HG02759 (cell line): ENCODE measurements at regions not wholly inside any gene's neighbourhood (a gene's known extent, or its start where the extent isn't known, plus 50 kb on each side); places are given as distances from the start of the nearest gene placed in this dataset.
"Not testable (repeated sequence)": the region's sequence is repeated elsewhere in the genome, so short reads cannot be mapped to it uniquely, and the experiment has no call there.

Experiments
- ATAC-seq: cut with Tn5 transposase; IDR thresholded peaks from one replicate; pipeline ENCODE4 v1.9.1; 2021; ENCODE audit warnings: mild to moderate bottlenecking, moderate library complexity; ENCODE audit not compliant: unreplicated experiment

- ATAC-seq = no peak
These were observed 86.3 kb upstream of the CNIH3 start for GRCh38 chr1:224529844-224530243.

- ATAC-seq = no peak
These were observed 82.6 kb upstream of the CNIH3 start for GRCh38 chr1:224533517-224533916.

GRCh38 chr1:224534731-224535130 lies 81.4 kb upstream of the CNIH3 start:
- ATAC-seq = no peak

GRCh38 chr1:224535641-224536040 lies 80.5 kb upstream of the CNIH3 start:
- ATAC-seq = no peak

- ATAC-seq = no peak
These were observed 76.1 kb upstream of the CNIH3 start for GRCh38 chr1:224539971-224540370.

GRCh38 chr1:224540535-224540934 lies 75.6 kb upstream of the CNIH3 start:
- ATAC-seq = no peak

GRCh38 chr1:224541072-224541790 lies 74.9 kb upstream of the CNIH3 start:
- no peak for ATAC-seq

- no peak for ATAC-seq
These were observed 74.1 kb upstream of the CNIH3 start for GRCh38 chr1:224541901-224542630.

- ATAC-seq = no peak
These were observed 73.2 kb upstream of the CNIH3 start for GRCh38 chr1:224542783-224543440.

GRCh38 chr1:224543453-224543852 lies 72.7 kb upstream of the CNIH3 start:
- no peak for ATAC-seq

- no peak for ATAC-seq
These were observed 71.6 kb upstream of the CNIH3 start for GRCh38 chr1:224544346-224545110.

- ATAC-seq = no peak
These were observed 70.5 kb upstream of the CNIH3 start for GRCh38 chr1:224545571-224545970.

- no peak for ATAC-seq
These were observed 67.4 kb upstream of the CNIH3 start for GRCh38 chr1:224548676-224549075.

GRCh38 chr1:224551189-224551588 lies 64.9 kb upstream of the CNIH3 start:
- not testable (repeated sequence) for ATAC-seq

- no peak for ATAC-seq
These were observed 62.1 kb upstream of the CNIH3 start for GRCh38 chr1:224554056-224554455.

GRCh38 chr1:224554620-224555259 lies 61.4 kb upstream of the CNIH3 start:
- no peak for ATAC-seq

GRCh38 chr1:224558904-224559303 lies 57.2 kb upstream of the CNIH3 start:
- no peak for ATAC-seq

- ATAC-seq = no peak
These were observed 56.0 kb upstream of the CNIH3 start for GRCh38 chr1:224559981-224560728.

GRCh38 chr1:224562881-224563280 lies 53.2 kb upstream of the CNIH3 start:
- not testable (repeated sequence) for ATAC-seq

GRCh38 chr1:224563666-224564065 lies 52.5 kb upstream of the CNIH3 start:
- no peak for ATAC-seq
